ENCODE measurements at regions not wholly inside any gene's neighbourhood (a gene's known extent, or its start where the extent isn't known, plus 50 kb on each side); places are given as distances from the start of the nearest gene placed in this dataset.

DNA sequence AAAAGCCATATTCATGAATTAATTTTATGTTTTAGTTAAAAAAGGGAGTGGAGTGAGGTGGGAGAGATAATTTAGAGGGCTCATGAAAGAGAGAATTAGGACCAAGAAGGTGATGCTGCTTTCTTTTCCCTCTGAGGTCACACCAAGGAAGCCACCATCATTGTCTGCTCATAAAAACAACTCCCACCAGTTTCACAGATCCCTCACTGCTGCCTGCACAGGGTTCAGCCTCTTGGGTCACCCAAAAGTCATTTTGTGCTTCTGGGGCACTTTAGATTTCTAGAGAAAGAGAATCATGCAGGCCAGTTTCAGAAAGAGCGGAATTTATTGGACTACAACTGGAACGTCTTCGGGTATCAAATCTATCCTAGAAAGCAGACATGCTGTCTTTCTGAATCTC is 241.4 kb upstream of the EOMES start:
- TF ChIP-seq CTCF (conservative IDR thresholded peaks at IDR 0.05; ENCODE audit: low read depth, low read length), result no peak
- no peak for DNase-seq (ENCODE audit: low read depth)
- no peak overlapping the region for H3K4me3 ChIP-seq (ENCODE audit: low read length)

DNA sequence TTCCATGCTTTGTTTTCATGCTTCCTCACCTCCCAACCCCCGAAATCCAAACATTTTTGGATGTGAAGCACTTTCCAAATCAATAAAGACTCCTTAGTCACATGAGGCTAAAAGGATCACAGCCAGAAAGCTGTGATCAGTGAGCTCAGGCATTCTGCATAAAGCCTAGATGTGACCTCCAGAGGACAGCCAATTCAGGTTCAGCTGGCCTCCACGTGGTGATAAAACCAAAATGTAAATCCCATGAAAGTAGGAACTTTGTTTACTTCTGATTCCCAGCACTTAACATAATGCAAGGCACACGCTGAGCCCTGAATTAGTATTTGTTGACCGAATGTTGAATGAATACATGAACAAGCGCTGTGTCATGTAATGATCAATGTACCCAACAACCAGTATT is 249.5 kb upstream of the EOMES start:
- no peak overlapping the region for H3K4me3 ChIP-seq (ENCODE audit: low read length)
- DNase-seq (ENCODE audit: low read depth), result no peak
- no peak for TF ChIP-seq CTCF (conservative IDR thresholded peaks at IDR 0.05; ENCODE audit: low read depth, low read length)

DNA sequence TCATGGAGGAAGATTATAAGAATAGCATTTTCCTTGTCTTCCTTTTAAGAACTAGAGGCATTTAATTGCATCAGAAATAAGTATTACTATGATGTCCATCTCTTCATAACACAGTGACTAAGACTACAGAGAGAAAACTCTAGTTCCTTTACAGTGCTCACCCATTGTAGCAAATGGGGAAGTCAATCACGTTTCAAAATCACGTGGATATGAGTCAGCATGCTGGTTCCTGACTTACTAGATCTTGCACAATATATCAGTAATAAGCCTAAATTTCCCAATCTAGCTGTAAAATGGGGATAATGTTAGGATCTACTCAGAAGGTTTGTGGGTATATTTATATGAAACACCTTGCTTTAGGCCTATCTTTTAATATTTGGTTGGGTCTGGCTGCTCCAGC is 254.8 kb upstream of the EOMES start:
- no peak for TF ChIP-seq CTCF (conservative IDR thresholded peaks at IDR 0.05; ENCODE audit: low read depth, low read length)
- H3K4me3 ChIP-seq (ENCODE audit: low read length), result no peak overlapping the region
- peak; percentile 11 for DNase-seq (ENCODE audit: low read depth)

DNA sequence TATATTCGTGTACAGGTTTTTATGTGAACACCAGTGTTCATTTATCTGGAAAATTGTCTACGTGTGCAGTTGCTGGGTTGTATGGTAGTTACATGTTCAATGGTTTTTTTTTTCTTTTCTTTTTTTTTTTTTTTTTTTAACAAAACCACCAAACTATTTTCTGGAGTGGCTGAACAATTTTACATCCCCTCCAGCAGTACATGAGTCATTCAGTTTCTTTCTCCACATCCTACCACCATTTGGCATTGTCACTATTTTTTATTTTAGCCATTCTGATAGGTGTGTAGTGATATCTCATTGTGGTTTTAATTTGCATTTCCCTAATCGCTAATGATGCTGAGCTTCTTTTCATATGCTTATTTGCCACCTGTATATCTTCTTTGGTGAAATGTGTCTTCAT is 256.3 kb upstream of the EOMES start:
- no peak for DNase-seq (ENCODE audit: low read depth)
- no peak for TF ChIP-seq CTCF (conservative IDR thresholded peaks at IDR 0.05; ENCODE audit: low read depth, low read length)
- H3K4me3 ChIP-seq (ENCODE audit: low read length), result no peak overlapping the region

- DNase-seq (ENCODE audit: low read depth), result no peak
- no peak overlapping the region for H3K4me3 ChIP-seq (ENCODE audit: low read length)
- no peak for TF ChIP-seq CTCF (conservative IDR thresholded peaks at IDR 0.05; ENCODE audit: low read depth, low read length)
Observed at GRCh38 chr3:27985369-27986035, 255.9 kb upstream of the CMC1 start.

- no peak overlapping the region for H3K4me3 ChIP-seq (ENCODE audit: low read length)
- no peak for TF ChIP-seq CTCF (conservative IDR thresholded peaks at IDR 0.05; ENCODE audit: low read depth, low read length)
- no peak for DNase-seq (ENCODE audit: low read depth)
Observed at GRCh38 chr3:27986234-27986879, 255.1 kb upstream of the CMC1 start.

DNA sequence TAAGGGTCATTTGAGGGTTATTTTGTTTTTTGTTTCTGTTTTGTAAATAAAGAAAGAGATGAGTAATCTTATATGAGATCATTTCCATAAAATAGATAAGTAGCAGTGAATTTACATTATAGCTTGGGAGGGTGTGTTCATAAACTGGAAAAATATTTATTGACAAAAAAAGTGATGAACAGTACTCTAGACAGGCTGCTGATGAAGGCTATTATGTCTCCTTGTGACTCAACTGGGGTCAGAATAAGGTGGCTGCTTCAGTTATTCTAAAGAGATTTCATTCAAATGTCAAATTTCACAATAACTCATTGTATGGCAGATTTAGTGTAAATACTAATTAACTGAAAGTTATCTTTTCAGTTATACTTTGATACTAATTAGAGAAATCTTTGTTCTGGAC is 251.1 kb upstream of the CMC1 start:
- H3K4me3 ChIP-seq (ENCODE audit: low read length), result no peak overlapping the region
- DNase-seq (ENCODE audit: low read depth), result no peak
- no peak for TF ChIP-seq CTCF (conservative IDR thresholded peaks at IDR 0.05; ENCODE audit: low read depth, low read length)
